GM18498 (cell line): ENCODE measurements at regions not wholly inside any gene's neighbourhood (a gene's known extent, or its start where the extent isn't known, plus 50 kb on each side); places are given as distances from the start of the nearest gene placed in this dataset.

ENCODE experiments used
- ATAC-seq: cut with Tn5 transposase; IDR thresholded peaks from one replicate; pipeline ENCODE4 v1.9.1; 2021; ENCODE audit warnings: mild to moderate bottlenecking, moderate library complexity; ENCODE audit not compliant: unreplicated experiment

DNA sequence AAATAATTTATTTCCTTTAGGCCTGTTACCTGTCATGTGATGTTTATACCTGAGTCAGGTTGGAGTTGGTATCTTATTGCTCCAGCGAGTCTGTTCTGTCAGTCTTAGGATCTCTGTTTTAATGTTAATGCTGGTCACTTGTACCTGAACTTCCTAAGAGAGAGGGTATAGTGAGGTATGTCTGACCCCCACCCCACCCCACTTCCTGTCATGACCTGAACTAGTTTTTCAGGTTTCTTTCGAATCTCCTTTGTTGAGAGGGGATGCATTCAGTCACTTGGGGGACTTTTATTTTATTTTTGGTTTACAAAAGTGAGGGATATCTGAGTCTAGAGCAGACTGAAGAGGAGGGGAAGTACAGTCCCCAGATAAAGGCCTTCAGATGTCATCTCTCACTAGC is 769.0 kb upstream of the COBL start:
- no peak for ATAC-seq

DNA sequence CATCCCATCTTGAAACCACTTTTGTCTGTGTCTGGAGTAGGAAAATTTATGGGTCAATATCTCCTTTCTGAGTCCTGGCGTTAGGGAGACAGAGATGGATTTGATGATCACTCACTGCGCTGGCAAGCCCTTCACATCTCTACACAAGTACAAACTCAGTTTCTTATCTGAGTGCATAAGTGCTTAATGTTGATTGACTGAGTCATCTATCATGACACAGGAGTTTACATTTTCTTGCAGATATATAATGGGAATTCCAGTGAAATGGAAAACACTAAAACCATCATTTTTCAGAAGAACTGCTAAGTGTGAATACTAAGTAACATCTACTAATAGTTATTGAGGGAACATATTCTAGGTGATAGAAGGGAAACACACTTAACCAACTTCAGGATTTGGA is 763.9 kb upstream of the COBL start:
- ATAC-seq = no peak

DNA sequence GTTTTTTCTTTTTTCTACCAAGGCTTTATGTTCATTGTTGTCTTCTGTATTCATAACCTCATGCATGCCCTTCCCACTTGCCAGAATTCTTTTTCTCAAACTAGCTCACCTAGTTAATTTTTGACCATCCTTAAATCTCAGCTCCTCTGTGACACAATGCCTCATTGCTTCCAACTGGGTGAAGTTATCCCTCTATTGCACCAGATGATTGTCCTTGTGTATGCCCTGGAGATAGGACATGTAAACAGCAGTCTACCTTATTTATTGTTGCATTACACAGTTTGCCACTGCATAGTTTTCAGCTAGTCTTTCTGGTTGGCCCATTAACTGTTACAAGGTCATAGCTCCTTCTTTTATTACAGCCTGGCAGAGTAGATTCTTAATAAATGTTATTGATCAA is 763.1 kb upstream of the COBL start:
- ATAC-seq = no peak

DNA sequence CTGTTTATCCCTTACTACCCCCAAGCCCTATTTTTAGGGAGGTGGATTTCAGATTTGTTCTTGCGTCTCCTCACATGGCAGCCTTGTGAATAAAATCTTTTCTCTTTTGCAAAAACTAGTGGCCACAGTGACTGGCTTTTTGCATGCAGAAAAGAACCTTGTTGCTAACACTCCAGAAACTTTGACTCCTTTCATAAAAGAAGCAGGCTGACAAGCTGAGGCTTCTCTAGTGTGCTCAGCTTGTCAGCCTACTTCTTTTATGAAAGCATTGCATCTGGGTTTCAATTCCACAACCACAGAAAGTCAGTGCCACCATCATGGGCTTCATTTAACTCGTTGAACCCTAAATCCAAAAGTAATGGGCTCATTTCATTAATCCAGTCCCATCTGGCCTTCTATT is 761.0 kb upstream of the COBL start:
- no peak for ATAC-seq

DNA sequence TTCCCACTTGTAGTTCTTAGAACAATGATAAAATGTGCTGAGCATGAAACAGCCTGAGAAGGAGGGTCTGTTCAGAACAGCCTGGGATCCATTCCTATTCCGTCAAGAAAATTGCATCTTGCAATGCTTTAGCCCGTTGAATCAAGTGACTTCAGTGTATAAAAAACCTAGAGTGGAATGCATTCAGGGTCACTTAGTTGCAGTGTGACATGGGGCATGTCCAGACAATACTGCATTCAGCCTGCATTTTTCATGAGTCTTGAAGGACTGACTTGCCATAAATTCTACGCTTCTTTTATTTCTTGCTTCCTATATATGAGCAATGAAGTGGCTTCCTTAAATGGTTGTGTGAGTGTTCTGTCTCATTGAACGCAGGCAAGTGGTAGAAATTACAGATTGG is 758.3 kb upstream of the COBL start:
- no peak for ATAC-seq

DNA sequence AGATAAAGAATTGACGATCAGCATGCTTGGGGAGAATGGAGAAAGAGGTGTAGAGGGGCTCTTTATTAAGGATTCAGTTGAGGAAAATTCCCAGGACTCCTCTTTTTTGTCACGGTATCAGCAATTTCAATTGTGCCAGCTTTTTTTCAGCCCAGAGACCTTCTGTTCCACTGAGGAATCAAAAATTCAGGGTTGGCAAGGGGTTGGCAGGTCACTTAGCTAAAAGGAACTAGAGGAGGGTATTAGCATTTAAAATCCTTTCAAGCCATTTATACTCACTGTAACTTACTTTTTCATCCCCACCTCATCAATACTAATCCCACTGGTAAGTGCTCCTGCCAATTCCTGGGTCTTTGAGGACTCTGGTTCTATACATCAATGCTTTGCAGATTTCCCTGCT is 757.5 kb upstream of the COBL start:
- no peak for ATAC-seq

DNA sequence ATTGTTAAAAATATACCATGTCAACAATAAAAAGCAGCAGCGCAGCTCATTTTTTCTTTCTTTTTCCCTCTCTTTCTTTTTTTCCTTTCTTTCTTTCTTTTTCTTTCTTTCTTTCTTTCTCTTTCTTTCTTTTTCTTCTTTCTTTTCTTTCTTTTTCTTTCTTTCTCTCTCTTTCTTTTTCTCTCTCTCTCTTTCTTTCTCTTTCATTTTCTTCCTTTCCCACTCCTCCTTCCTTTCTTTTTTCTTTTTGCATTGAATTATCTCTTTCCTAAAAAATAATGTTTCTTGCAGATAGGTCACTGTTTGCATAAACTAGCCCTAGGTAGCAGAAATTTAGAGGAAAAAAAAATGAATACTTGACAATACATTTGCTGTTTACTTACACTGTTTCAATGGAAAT is 755.1 kb upstream of the COBL start:
- no peak for ATAC-seq

DNA sequence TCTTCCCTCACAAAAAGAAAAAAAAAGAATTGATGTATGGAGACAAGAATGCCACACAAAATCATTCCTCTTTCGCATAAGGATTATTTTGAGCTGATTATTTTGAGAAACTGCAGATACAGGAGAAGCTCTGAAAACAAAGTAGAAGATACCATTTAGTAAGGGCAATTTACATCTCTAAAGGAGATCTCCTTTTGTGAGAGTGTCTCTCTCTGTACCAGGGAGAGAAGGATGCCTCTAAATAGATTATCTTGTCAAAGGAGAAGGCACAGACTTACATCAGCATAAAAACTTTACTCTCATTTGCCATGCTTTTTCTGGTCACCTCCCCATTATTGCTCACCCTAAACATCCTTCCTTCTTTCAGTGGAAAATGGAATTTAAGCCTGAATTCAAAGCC is 747.9 kb upstream of the COBL start:
- ATAC-seq = no peak

DNA sequence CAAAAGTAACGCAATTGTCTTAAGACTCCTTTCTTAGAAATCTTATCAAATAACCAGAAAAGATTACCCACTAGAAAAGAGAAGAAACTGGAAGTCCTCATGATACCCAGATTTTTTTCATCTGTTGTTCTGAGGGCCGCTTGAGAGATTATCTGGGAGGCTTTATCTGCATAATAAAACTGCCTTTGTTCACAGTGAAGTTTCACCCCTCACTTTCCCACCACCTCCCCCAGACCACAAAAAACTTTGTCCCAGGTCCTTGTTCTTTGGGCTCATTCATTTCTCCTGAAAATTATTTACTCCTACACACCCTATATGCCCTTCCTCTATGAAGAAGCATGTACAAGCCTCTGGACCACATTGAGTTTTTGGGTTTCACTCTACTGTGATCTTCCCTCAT is 745.1 kb upstream of the COBL start:
- no peak for ATAC-seq

DNA sequence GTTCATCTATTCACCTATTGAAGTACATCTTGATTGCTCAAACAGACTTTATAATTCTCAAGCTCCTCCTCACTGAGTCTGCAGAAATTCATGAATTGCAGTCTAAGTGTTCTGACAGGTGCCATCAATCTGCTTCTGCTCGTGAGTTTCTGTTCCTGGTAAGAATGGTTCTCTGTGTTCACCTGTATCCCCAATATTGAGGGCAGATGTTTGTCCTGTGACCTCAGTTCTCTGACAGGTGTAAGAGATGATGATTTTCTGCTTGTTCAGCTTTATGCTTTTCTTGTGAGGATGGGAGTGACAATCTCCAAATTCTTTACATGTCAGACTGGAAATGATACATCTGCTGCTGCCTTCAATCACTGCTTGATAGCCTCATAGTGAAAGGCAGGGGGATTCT is 736.9 kb upstream of the COBL start:
- no peak for ATAC-seq

DNA sequence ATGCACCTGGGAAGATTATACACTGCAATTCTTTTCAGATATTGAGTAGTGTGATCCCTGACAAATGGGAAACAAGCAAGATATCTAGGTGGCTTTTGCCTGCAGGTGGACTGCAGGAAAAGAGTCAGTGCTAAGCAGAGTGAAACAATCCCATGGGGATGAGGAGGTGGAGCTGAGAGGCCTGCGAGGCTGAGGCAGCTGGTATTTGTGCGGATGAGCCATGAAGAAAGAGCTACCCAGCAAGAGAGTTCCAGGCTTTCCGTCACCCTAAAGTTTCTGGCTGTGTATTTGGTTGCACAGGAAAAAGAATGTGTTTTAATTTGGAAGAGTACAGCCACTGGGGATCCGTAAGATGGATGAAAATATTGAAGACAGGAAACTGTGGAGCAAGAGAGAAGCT is 714.1 kb upstream of the COBL start:
- ATAC-seq = no peak

DNA sequence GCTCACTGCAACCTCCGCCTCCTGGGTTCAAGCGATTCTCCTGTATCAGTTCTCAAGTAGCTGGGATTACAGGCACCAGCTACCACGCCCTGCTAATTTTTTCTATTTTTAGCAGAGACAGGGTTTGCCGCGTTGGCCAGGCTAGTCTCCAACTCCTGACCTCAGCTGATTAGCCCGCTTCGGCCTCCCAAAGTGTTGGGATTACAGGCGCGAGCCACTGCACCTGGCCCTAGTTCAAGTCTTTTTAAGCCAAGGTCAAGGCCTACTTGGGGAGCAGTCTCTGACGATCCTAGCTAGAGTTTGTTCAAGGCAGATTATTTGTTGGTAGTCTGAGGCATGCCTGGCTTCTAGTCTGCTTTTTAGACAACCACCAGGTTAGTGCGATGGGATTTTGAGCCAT is 709.5 kb upstream of the COBL start:
- ATAC-seq = no peak

DNA sequence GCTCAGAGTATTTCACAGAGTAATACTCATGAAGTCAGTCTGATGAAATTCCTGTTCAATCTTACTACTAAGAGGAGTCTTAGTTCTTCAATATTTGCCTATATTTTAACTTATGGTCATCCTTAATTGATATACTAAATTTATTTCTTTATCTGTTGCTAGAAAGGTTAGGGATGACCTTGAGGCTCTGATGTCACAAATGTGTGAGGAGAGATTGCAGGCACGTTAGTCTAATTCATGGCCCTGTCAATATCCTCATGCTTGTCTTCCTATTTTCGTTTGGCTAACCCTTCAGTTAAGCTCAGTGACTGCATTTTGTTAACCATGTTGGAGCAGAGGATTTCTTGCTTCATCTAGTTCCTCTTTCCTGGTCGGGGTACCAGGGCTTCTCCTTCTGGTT is 704.7 kb upstream of the COBL start:
- ATAC-seq = no peak

DNA sequence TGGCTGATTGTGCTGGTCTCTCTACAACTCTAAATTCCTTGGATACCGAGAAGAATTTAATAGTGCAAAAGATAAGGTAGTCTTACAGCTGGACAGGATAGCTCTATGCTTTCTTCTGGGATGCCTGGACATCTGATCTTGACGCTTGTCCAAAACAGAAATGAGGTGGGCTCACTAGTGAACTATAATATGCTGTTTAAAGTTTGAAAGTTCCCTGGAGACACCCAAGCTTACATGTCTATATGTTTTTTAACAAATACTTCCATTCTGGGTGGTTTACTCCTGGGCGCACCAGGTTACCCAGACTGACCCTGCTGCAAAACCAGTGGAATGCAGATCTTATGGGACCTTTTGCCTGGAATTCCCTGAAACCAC is 702.1 kb upstream of the COBL start:
- no peak for ATAC-seq

DNA sequence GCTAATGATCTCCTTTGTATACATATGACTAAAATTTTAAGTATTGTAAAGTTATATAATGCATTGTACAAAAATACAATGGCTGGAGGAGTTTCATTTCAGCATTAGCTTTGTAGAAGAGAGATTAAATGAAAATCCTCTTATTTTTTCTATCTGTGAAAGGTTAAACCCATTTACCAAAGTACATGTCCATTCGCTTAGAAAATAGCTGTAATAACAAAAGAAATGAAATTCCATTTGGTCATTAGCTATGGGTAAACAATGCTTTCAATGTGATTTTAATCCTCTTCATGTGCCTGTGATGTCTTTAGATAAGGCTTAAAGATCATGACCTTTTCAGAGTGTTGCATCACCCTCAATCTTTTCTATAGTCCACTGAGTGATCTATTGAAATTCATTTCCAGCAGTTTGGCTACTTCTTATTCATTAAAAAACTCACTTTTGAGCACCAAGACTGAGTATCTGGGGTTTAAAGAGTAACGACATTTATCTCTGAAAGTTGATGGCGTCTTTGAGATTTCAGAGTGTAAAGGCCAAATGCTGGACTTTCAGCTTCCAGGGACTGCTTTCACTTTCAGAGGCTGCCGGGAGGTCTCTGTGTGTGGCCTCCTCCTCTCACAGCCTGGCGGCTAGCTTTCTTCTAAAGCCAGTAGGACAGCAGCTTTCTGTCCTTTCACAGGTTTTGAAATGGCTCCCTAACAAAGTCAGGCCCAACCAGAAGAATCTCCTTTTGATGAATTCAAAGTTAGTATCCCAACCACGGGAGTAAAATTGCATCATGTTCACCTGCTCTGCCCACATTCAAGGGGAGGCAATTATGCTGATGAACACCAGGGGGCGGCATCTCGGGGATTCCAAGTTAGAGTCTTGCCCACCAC is 701.4 kb upstream of the COBL start:
- no peak for ATAC-seq

DNA sequence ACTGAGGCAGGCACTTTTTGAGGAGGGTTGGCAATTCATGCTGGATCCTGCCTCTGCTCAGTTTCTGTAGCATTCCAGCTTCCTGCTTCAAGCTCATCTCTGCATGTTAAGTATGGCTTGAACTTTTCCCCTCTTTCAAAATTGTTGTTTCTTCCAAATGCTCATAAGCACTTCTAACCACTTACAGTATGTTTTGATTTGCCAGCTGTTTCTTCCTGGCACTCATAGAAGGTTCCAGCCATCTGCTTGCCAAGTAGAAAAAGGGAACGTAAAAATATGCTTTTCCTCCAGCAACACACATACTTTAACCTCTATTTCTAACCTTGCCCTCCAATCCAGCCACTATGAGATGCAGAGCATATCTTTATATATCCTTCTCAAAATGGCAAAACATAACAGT is 692.6 kb upstream of the COBL start:
- ATAC-seq = no peak

DNA sequence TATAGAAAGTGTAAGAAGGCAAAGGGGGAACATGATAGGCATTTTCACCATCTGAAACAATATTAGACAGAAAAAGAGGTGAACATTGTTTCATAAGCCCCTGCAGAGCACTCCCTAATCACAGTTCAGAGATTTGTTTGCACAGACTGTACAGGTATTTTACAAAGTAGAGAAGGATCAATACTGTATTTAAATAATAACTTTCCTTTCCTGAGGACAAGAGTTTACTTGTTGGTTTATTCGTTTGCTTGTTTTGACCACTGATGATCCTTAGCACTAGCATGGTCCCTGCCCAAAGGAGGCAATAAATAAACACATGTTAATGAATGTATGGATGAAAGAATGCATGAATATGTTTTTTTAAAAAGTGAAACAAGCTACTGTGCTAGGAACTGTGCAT is 690.1 kb upstream of the COBL start:
- no peak for ATAC-seq

DNA sequence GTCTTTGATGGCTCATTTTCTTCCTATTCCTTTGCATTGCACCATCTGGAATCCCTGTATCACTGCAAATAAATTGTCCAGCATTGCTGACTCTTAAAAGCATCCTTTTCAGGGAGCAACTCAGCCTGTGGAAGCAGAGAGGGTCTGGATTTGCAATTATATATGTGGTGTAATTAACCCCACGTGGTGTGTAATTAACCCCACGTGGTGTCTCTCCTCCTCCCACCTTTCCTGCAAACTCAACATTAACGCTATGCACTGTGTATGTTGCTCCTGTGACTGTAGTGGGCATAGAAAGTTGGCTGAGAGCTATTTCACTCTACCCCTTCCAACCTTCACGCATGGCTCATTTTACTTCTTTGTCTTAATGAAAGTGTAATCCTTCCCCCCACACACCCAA is 689.0 kb upstream of the COBL start:
- ATAC-seq = no peak

DNA sequence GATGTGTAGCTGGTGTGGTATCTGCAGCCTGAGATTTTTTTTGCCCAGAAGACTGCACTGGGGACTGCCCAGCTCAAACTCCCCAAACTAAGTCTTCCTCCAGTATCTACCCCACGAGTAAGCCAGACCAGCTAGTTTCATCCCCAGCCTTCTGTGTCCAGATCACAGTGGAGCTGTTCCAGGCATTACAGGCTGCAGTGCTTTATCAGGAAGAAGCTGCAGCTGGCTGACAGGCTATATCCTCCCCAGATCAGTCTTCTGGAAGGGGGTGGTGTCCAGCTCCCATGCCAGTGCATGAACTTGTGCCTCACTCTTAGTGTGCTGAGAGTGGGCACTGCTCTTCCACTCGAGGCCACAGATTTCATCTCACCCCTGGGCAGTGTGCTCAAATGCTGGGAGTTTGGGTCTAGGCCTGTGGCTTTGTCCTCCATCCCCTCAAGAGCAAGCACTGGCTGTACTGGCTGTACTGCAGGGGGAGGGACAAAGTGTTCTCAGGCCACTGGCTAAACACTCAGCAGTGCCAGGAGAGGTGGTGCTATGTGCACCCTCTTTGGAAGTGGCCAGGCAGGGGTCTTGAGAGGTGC is 679.1 kb upstream of the COBL start:
- ATAC-seq = no peak

DNA sequence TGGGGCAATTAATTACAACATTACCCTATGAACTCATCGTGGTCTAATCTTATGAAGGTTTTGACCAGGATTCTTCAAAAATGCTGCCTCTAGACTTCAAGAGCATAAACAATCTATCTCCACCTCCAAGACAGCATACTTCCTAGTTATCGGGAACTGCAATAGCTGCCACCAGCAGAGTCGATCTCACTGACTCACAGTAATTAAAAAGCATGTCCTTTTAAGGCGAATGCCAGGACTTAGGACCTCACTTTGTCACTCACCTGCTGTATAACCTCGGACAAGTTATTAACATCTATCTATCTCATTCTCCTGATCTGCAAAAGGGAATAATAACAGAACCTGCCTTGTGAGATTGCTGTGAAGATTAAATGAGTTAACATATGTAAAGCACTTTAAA is 666.0 kb upstream of the COBL start:
- ATAC-seq = no peak

DNA sequence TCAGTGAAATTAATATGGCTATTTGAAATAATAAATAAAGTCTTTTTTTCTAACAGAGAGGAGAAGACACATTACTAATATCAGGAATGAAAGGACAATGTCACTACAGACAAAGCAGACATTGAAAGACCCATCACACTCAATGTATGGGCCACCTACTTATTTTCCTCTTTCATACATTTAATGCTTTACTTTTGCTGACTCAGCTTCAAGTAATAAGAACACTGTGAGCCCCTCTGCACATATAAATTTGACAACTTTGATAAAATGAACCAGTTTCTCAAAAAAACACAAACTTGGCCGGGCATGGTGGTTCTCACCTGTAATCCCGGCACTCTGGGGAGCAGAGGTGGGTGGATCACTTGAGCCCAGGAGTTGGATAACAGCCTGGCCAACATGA is 664.2 kb upstream of the COBL start:
- ATAC-seq = no peak

DNA sequence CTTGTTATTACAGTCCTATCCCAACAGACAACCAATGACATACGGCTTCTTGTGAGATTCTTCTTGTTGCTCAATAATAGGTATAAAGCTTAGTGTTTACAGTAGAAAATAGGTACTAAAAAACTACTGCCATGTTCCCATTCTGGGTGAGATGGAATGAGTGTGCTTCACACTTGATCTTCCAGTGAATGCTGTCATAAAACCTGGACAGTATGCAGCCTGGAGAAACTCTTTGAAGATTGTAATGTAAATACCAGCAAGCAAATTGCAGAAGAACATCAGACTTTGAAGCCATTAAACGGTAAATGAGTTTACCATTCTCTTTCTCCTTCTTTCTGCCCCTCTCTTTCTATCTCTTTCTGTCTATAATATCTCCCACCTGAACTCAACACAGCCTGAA is 663.7 kb upstream of the COBL start:
- ATAC-seq = no peak

DNA sequence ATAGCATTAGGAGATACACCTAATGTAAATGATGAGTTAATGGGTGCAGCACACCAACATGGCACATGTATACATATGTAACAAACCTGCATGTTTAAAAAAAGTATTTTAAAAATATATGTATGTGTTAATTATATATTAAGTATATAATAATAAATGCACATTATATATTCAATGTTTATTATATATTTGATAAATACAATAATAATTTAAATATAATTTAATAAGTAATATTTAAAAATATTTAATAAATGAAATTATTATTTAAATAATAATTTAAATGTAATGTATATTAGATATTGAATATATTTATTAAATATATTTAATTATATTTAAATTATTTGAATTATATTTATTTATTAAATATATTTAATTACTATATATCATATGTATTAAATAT is 661.3 kb upstream of the COBL start:
- no peak for ATAC-seq
